ENCODE measurements at regions not wholly inside any gene's neighbourhood (a gene's known extent, or its start where the extent isn't known, plus 50 kb on each side); places are given as distances from the start of the nearest gene placed in this dataset.

DNA sequence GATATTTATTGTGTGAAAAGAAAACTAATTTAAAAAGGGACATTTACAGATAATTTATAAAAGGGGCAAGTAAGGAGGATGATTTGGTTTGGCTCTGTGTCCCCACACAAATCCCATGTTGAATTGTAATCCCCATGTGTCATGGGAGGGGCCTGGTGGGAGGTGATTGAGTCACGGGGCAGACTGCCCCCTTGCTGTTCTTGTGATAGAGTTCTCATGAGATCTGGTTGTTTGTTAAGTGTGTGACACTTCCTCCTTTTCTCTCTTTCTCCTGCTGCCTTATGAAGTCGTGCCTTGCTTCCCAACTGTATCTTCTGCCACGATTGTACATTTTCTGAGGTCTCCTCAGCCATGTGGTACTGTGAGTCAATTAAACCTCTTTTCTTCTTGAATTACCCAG is 171.0 kb upstream of the SEMA3E start:
- TF ChIP-seq POLR2A (IDR thresholded peaks at IDR 0.05; ENCODE audit: low read depth, low read length), result no peak
- no peak for TF ChIP-seq TAF1 (IDR thresholded peaks at IDR 0.05; ENCODE audit: borderline replicate concordance, low read depth, low read length)
- no peak for TF ChIP-seq POLR2AphosphoS5 (IDR thresholded peaks at IDR 0.05; ENCODE audit: low read depth, low read length)

Measured in GM12892 (cell line).